ENCODE measurements at regions not wholly inside any gene's neighbourhood (a gene's known extent, or its start where the extent isn't known, plus 50 kb on each side); places are given as distances from the start of the nearest gene placed in this dataset.

- Histone ChIP-seq H3K27ac (ENCODE audit: low read length) (no peak overlapping the region), H3K36me3 (ENCODE audit: insufficient read depth, low read depth, low read length) (no peaks in the 10 kb centered on the region), H3K9me3 (ENCODE audit: insufficient read depth, low read depth, low read length) (no peaks in the 10 kb centered on the region), H3K9ac (ENCODE audit: low read depth, low read length) (no peak overlapping the region), H3K27me3 (ENCODE audit: insufficient read depth, low read length) (no peaks in the 10 kb centered on the region), H3K4me1 (ENCODE audit: insufficient read depth, low read length) (no peaks in the 10 kb centered on the region), H3K4me3 (ENCODE audit: low read length) (no peak overlapping the region)
These were observed 145.0 kb upstream of the HDAC4 start for GRCh38 chr2:239545741-239546392.

- Histone ChIP-seq H3K4me3 (ENCODE audit: low read length) (no peak overlapping the region), H3K36me3 (ENCODE audit: insufficient read depth, low read depth, low read length) (no peaks in the 10 kb centered on the region), H3K27me3 (ENCODE audit: insufficient read depth, low read length) (no peaks in the 10 kb centered on the region), H3K27ac (ENCODE audit: low read length) (no peak overlapping the region), H3K4me1 (ENCODE audit: insufficient read depth, low read length) (no peaks in the 10 kb centered on the region), H3K9me3 (ENCODE audit: insufficient read depth, low read depth, low read length) (no peaks in the 10 kb centered on the region), H3K9ac (ENCODE audit: low read depth, low read length) (no peak overlapping the region)
These were observed 144.2 kb upstream of the HDAC4 start for GRCh38 chr2:239544918-239545465.

- Histone ChIP-seq H3K9me3 (ENCODE audit: insufficient read depth, low read depth, low read length) (no peaks in the 10 kb centered on the region), H3K4me1 (ENCODE audit: insufficient read depth, low read length) (no peaks in the 10 kb centered on the region), H3K9ac (ENCODE audit: low read depth, low read length) (no peak overlapping the region), H3K4me3 (ENCODE audit: low read length) (no peak overlapping the region), H3K36me3 (ENCODE audit: insufficient read depth, low read depth, low read length) (no peaks in the 10 kb centered on the region), H3K27ac (ENCODE audit: low read length) (no peak overlapping the region), H3K27me3 (ENCODE audit: insufficient read depth, low read length) (no peaks in the 10 kb centered on the region)
These were observed 143.5 kb upstream of the HDAC4 start for GRCh38 chr2:239544143-239544917.

- H3K4me3 ChIP-seq (ENCODE audit: low read length), result no peak overlapping the region
- H3K27me3 ChIP-seq (ENCODE audit: insufficient read depth, low read length), result no peaks in the 10 kb centered on the region
- no peaks in the 10 kb centered on the region for H3K9me3 ChIP-seq (ENCODE audit: insufficient read depth, low read depth, low read length)
- no peaks in the 10 kb centered on the region for H3K36me3 ChIP-seq (ENCODE audit: insufficient read depth, low read depth, low read length)
- H3K27ac ChIP-seq (ENCODE audit: low read length), result no peak overlapping the region
- H3K9ac ChIP-seq (ENCODE audit: low read depth, low read length), result no peak overlapping the region
- H3K4me1 ChIP-seq (ENCODE audit: insufficient read depth, low read length), result no peaks in the 10 kb centered on the region
These were observed 142.9 kb upstream of the HDAC4 start for GRCh38 chr2:239543702-239544101.

- H3K9me3 ChIP-seq (ENCODE audit: insufficient read depth, low read depth, low read length), result no peaks in the 10 kb centered on the region
- no peaks in the 10 kb centered on the region for H3K27me3 ChIP-seq (ENCODE audit: insufficient read depth, low read length)
- H3K4me3 ChIP-seq (ENCODE audit: low read length), result no peak overlapping the region
- H3K4me1 ChIP-seq (ENCODE audit: insufficient read depth, low read length), result no peaks in the 10 kb centered on the region
- H3K27ac ChIP-seq (ENCODE audit: low read length), result no peak overlapping the region
- no peaks in the 10 kb centered on the region for H3K36me3 ChIP-seq (ENCODE audit: insufficient read depth, low read depth, low read length)
- no peak overlapping the region for H3K9ac ChIP-seq (ENCODE audit: low read depth, low read length)
These were observed 139.4 kb upstream of the HDAC4 start for GRCh38 chr2:239540174-239540573.

GRCh38 chr2:239539776-239540100, 138.9 kb upstream of the HDAC4 start:
- no peaks in the 10 kb centered on the region for H3K4me1 ChIP-seq (ENCODE audit: insufficient read depth, low read length)
- no peaks in the 10 kb centered on the region for H3K36me3 ChIP-seq (ENCODE audit: insufficient read depth, low read depth, low read length)
- H3K9me3 ChIP-seq (ENCODE audit: insufficient read depth, low read depth, low read length), result no peaks in the 10 kb centered on the region
- H3K4me3 ChIP-seq (ENCODE audit: low read length), result no peak overlapping the region
- H3K27ac ChIP-seq (ENCODE audit: low read length), result no peak overlapping the region
- no peaks in the 10 kb centered on the region for H3K27me3 ChIP-seq (ENCODE audit: insufficient read depth, low read length)
- no peak overlapping the region for H3K9ac ChIP-seq (ENCODE audit: low read depth, low read length)

- H3K36me3 ChIP-seq (ENCODE audit: insufficient read depth, low read depth, low read length), result no peaks in the 10 kb centered on the region
- no peaks in the 10 kb centered on the region for H3K9me3 ChIP-seq (ENCODE audit: insufficient read depth, low read depth, low read length)
- no peaks in the 10 kb centered on the region for H3K4me1 ChIP-seq (ENCODE audit: insufficient read depth, low read length)
- no peak overlapping the region for H3K4me3 ChIP-seq (ENCODE audit: low read length)
- no peak overlapping the region for H3K9ac ChIP-seq (ENCODE audit: low read depth, low read length)
- no peaks in the 10 kb centered on the region for H3K27me3 ChIP-seq (ENCODE audit: insufficient read depth, low read length)
- no peak overlapping the region for H3K27ac ChIP-seq (ENCODE audit: low read length)
These were observed 138.4 kb upstream of the HDAC4 start for GRCh38 chr2:239539083-239539775.

GRCh38 chr2:239538357-239539052, 137.7 kb upstream of the HDAC4 start:
- H3K4me3 ChIP-seq (ENCODE audit: low read length), result no peak overlapping the region
- no peak overlapping the region for H3K27ac ChIP-seq (ENCODE audit: low read length)
- no peaks in the 10 kb centered on the region for H3K36me3 ChIP-seq (ENCODE audit: insufficient read depth, low read depth, low read length)
- no peaks in the 10 kb centered on the region for H3K4me1 ChIP-seq (ENCODE audit: insufficient read depth, low read length)
- H3K27me3 ChIP-seq (ENCODE audit: insufficient read depth, low read length), result no peaks in the 10 kb centered on the region
- no peak overlapping the region for H3K9ac ChIP-seq (ENCODE audit: low read depth, low read length)
- H3K9me3 ChIP-seq (ENCODE audit: insufficient read depth, low read depth, low read length), result no peaks in the 10 kb centered on the region

GRCh38 chr2:239537633-239538356, 137.0 kb upstream of the HDAC4 start:
- Histone ChIP-seq H3K9me3 (ENCODE audit: insufficient read depth, low read depth, low read length) (no peaks in the 10 kb centered on the region), H3K36me3 (ENCODE audit: insufficient read depth, low read depth, low read length) (no peaks in the 10 kb centered on the region), H3K27ac (ENCODE audit: low read length) (no peak overlapping the region), H3K4me1 (ENCODE audit: insufficient read depth, low read length) (no peaks in the 10 kb centered on the region), H3K4me3 (ENCODE audit: low read length) (no peak overlapping the region), H3K27me3 (ENCODE audit: insufficient read depth, low read length) (no peaks in the 10 kb centered on the region), H3K9ac (ENCODE audit: low read depth, low read length) (no peak overlapping the region)

GRCh38 chr2:239536186-239536585, 135.4 kb upstream of the HDAC4 start:
- Histone ChIP-seq H3K27me3 (ENCODE audit: insufficient read depth, low read length) (no peaks in the 10 kb centered on the region), H3K9ac (ENCODE audit: low read depth, low read length) (no peak overlapping the region), H3K9me3 (ENCODE audit: insufficient read depth, low read depth, low read length) (no peaks in the 10 kb centered on the region), H3K27ac (ENCODE audit: low read length) (no peak overlapping the region), H3K4me1 (ENCODE audit: insufficient read depth, low read length) (no peaks in the 10 kb centered on the region), H3K36me3 (ENCODE audit: insufficient read depth, low read depth, low read length) (no peaks in the 10 kb centered on the region), H3K4me3 (ENCODE audit: low read length) (no peak overlapping the region)

Measured in iPS-20b (cell line).